ENCODE measurements at regions not wholly inside any gene's neighbourhood (a gene's known extent, or its start where the extent isn't known, plus 50 kb on each side); places are given as distances from the start of the nearest gene placed in this dataset.
"Not testable (repeated sequence)": the region's sequence is repeated elsewhere in the genome, so short reads cannot be mapped to it uniquely, and the experiment has no call there.

- H3K9me3 Mint-ChIP-seq: no peaks in the 10 kb centered on the region
- no peaks in the 10 kb centered on the region for H3K36me3 Mint-ChIP-seq (ENCODE audit: low read depth)
- H3K4me3 Mint-ChIP-seq: no peak overlapping the region
- no peak overlapping the region for H3K27ac Mint-ChIP-seq
- no peaks in the 10 kb centered on the region for H3K4me1 Mint-ChIP-seq (ENCODE audit: low read depth)
- H3K27me3 Mint-ChIP-seq: no peaks in the 10 kb centered on the region
Measured at GRCh38 chr12:87025976-87026375, 769.8 kb upstream of the MGAT4C start.

GRCh38 chr12:87021400-87021799, 765.2 kb upstream of the MGAT4C start:
- H3K27ac Mint-ChIP-seq: no peak overlapping the region
- no peaks in the 10 kb centered on the region for H3K4me1 Mint-ChIP-seq (ENCODE audit: low read depth)
- peaks cover 6% of the 10 kb centered on the region for H3K9me3 Mint-ChIP-seq
- H3K4me3 Mint-ChIP-seq: no peak overlapping the region
- H3K36me3 Mint-ChIP-seq (ENCODE audit: low read depth): no peaks in the 10 kb centered on the region
- no peaks in the 10 kb centered on the region for H3K27me3 Mint-ChIP-seq

- H3K4me1 Mint-ChIP-seq (ENCODE audit: low read depth): no peaks in the 10 kb centered on the region
- no peak overlapping the region for H3K4me3 Mint-ChIP-seq
- no peaks in the 10 kb centered on the region for H3K36me3 Mint-ChIP-seq (ENCODE audit: low read depth)
- H3K27ac Mint-ChIP-seq: no peak overlapping the region
- peaks cover 9% of the 10 kb centered on the region for H3K9me3 Mint-ChIP-seq
- H3K27me3 Mint-ChIP-seq: no peaks in the 10 kb centered on the region
Measured at GRCh38 chr12:87020071-87020470, 763.9 kb upstream of the MGAT4C start.

GRCh38 chr12:87015352-87015751, 759.2 kb upstream of the MGAT4C start:
- no peak overlapping the region for H3K4me3 Mint-ChIP-seq
- H3K36me3 Mint-ChIP-seq (ENCODE audit: low read depth): no peaks in the 10 kb centered on the region
- H3K9me3 Mint-ChIP-seq: peaks cover 9% of the 10 kb centered on the region
- H3K4me1 Mint-ChIP-seq (ENCODE audit: low read depth): no peaks in the 10 kb centered on the region
- no peaks in the 10 kb centered on the region for H3K27me3 Mint-ChIP-seq
- no peak overlapping the region for H3K27ac Mint-ChIP-seq

GRCh38 chr12:87008785-87009384, 752.7 kb upstream of the MGAT4C start:
- Mint-ChIP-seq H3K4me1 (ENCODE audit: low read depth) (no peaks in the 10 kb centered on the region), H3K9me3 (peaks cover 21% of the 10 kb centered on the region), H3K27ac (no peak overlapping the region), H3K36me3 (ENCODE audit: low read depth) (no peaks in the 10 kb centered on the region), H3K27me3 (no peaks in the 10 kb centered on the region), H3K4me3 (no peak overlapping the region)

GRCh38 chr12:87001102-87001501, 744.9 kb upstream of the MGAT4C start:
- H3K27me3 Mint-ChIP-seq: no peaks in the 10 kb centered on the region
- H3K27ac Mint-ChIP-seq: no peak overlapping the region
- H3K4me3 Mint-ChIP-seq: no peak overlapping the region
- H3K4me1 Mint-ChIP-seq (ENCODE audit: low read depth): no peaks in the 10 kb centered on the region
- H3K9me3 Mint-ChIP-seq: peaks cover 21% of the 10 kb centered on the region
- no peaks in the 10 kb centered on the region for H3K36me3 Mint-ChIP-seq (ENCODE audit: low read depth)

- Mint-ChIP-seq H3K9me3 (peaks cover 1% of the 10 kb centered on the region), H3K27ac (no peak overlapping the region), H3K4me3 (no peak overlapping the region), H3K4me1 (ENCODE audit: low read depth) (no peaks in the 10 kb centered on the region), H3K27me3 (no peaks in the 10 kb centered on the region), H3K36me3 (ENCODE audit: low read depth) (no peaks in the 10 kb centered on the region)
Measured at GRCh38 chr12:86985298-86985697, 729.1 kb upstream of the MGAT4C start.

- H3K27me3 Mint-ChIP-seq; H3K36me3 Mint-ChIP-seq (ENCODE audit: low read depth); H3K27ac Mint-ChIP-seq; H3K9me3 Mint-ChIP-seq; H3K4me3 Mint-ChIP-seq; H3K4me1 Mint-ChIP-seq (ENCODE audit: low read depth): not testable (repeated sequence)
Measured at GRCh38 chr12:86970595-86970994, 714.4 kb upstream of the MGAT4C start.

GRCh38 chr12:86959766-86960458, 703.7 kb upstream of the MGAT4C start:
- Mint-ChIP-seq H3K27ac (no peak overlapping the region), H3K9me3 (peaks cover 6% of the 10 kb centered on the region), H3K36me3 (ENCODE audit: low read depth) (no peaks in the 10 kb centered on the region), H3K4me1 (ENCODE audit: low read depth) (no peaks in the 10 kb centered on the region), H3K4me3 (no peak overlapping the region), H3K27me3 (no peaks in the 10 kb centered on the region)

- Mint-ChIP-seq H3K27me3 (no peaks in the 10 kb centered on the region), H3K27ac (no peak overlapping the region), H3K4me3 (no peak overlapping the region), H3K36me3 (ENCODE audit: low read depth) (no peaks in the 10 kb centered on the region), H3K4me1 (ENCODE audit: low read depth) (no peaks in the 10 kb centered on the region), H3K9me3 (no peaks in the 10 kb centered on the region)
Measured at GRCh38 chr12:86950444-86950843, 694.3 kb upstream of the MGAT4C start.

GRCh38 chr12:86950043-86950442, 693.9 kb upstream of the MGAT4C start:
- H3K9me3 Mint-ChIP-seq: no peaks in the 10 kb centered on the region
- H3K27ac Mint-ChIP-seq: no peak overlapping the region
- no peaks in the 10 kb centered on the region for H3K27me3 Mint-ChIP-seq
- no peak overlapping the region for H3K4me3 Mint-ChIP-seq
- H3K36me3 Mint-ChIP-seq (ENCODE audit: low read depth): no peaks in the 10 kb centered on the region
- H3K4me1 Mint-ChIP-seq (ENCODE audit: low read depth): no peaks in the 10 kb centered on the region

- no peak overlapping the region for H3K4me3 Mint-ChIP-seq
- H3K27ac Mint-ChIP-seq: no peak overlapping the region
- H3K4me1 Mint-ChIP-seq (ENCODE audit: low read depth): no peaks in the 10 kb centered on the region
- H3K36me3 Mint-ChIP-seq (ENCODE audit: low read depth): no peaks in the 10 kb centered on the region
- no peaks in the 10 kb centered on the region for H3K9me3 Mint-ChIP-seq
- H3K27me3 Mint-ChIP-seq: no peaks in the 10 kb centered on the region
Measured at GRCh38 chr12:86948851-86949250, 692.7 kb upstream of the MGAT4C start.

GRCh38 chr12:86945685-86946196, 689.5 kb upstream of the MGAT4C start:
- Mint-ChIP-seq H3K4me3 (no peak overlapping the region), H3K27me3 (no peaks in the 10 kb centered on the region)

GRCh38 chr12:86944197-86944819, 688.1 kb upstream of the MGAT4C start:
- not testable (repeated sequence) for H3K27me3 Mint-ChIP-seq; H3K36me3 Mint-ChIP-seq (ENCODE audit: low read depth); H3K4me1 Mint-ChIP-seq (ENCODE audit: low read depth); H3K4me3 Mint-ChIP-seq; H3K27ac Mint-ChIP-seq; H3K9me3 Mint-ChIP-seq

More at GRCh38 chr12:86945685-86946196, 689.5 kb upstream of the MGAT4C start:
- H3K27ac Mint-ChIP-seq: no peak overlapping the region
- H3K9me3 Mint-ChIP-seq: no peaks in the 10 kb centered on the region
- no peaks in the 10 kb centered on the region for H3K36me3 Mint-ChIP-seq (ENCODE audit: low read depth)
- no peaks in the 10 kb centered on the region for H3K4me1 Mint-ChIP-seq (ENCODE audit: low read depth)

- no peaks in the 10 kb centered on the region for H3K36me3 Mint-ChIP-seq (ENCODE audit: low read depth)
- no peaks in the 10 kb centered on the region for H3K27me3 Mint-ChIP-seq
- no peaks in the 10 kb centered on the region for H3K4me1 Mint-ChIP-seq (ENCODE audit: low read depth)
- no peak overlapping the region for H3K4me3 Mint-ChIP-seq
- H3K27ac Mint-ChIP-seq: no peak overlapping the region
- no peaks in the 10 kb centered on the region for H3K9me3 Mint-ChIP-seq
Measured at GRCh38 chr12:86931714-86932113, 675.5 kb upstream of the MGAT4C start.
